PC-3 (cell line): ENCODE measurements at regions not wholly inside any gene's neighbourhood (a gene's known extent, or its start where the extent isn't known, plus 50 kb on each side); places are given as distances from the start of the nearest gene placed in this dataset.

ENCODE experiments used
- ATAC-seq: fragments of 200-7000 bp; cut with Tn5 transposase; 2 replicates; pipeline ENCODE4 v1.9.1; 2020; ENCODE audit warnings: mild to moderate bottlenecking, moderate library complexity
- BruUV-seq: library from RNA; stranded (reverse); fragments of 400-500 nt; replicated peaks from 2 replicates; lab custom pipeline; 2021; lab: Mats Ljungman, UMichigan
- CTCF ChIA-PET: fragments of 300-600 bp; sonication (Branson Sonifier 250); formaldehyde crosslinking; loops from one replicate; lab custom pipeline; 2022; ENCODE audit warnings: antibody characterized with exemption; lab: Charles Lee
- POLR2A ChIA-PET: fragments of 300-600 bp; sonication (Branson Sonifier 250); formaldehyde crosslinking; loops from one replicate; lab custom pipeline; 2022; ENCODE audit warnings: antibody characterized with exemption; ENCODE audit not compliant: unreplicated experiment; lab: Charles Lee
- DNase-seq: peaks from one replicate; pipeline ENCODE4 v3.0.0-alpha.2; 2015
- H2AFZ ChIP-seq: fragments of 300-600 bp; sonication (generic); 2 replicates; pipeline ENCODE4 v1.6.0; 2016; ENCODE audit warnings: antibody characterized with exemption, low read length
- H3F3A ChIP-seq: fragments of 300-600 bp; sonication (generic); one replicate; pipeline ENCODE4 v1.6.0; 2017; ENCODE audit warnings: antibody characterized with exemption, low read length, control low read depth, mild to moderate bottlenecking; ENCODE audit not compliant: unreplicated experiment
- H3K27ac ChIP-seq: fragments of 300-600 bp; sonication (generic); 2 replicates; pipeline ENCODE4 v1.5.1; 2016; ENCODE audit warnings: mild to moderate bottlenecking, low read length
- H3K27me3 ChIP-seq: fragments of 300-600 bp; sonication (generic); 2 replicates; pipeline ENCODE4 v1.6.1; 2016; ENCODE audit warnings: low read length, mixed read lengths
- H3K36me3 ChIP-seq: fragments of 300-600 bp; sonication (generic); 2 replicates; pipeline ENCODE4 v1.6.1; 2016; ENCODE audit warnings: low read depth, mixed run types, low read length, mixed read lengths
- H3K4me1 ChIP-seq: fragments of 300-600 bp; sonication (generic); 2 replicates; pipeline ENCODE4 v1.5.1; 2016; ENCODE audit warnings: low read length; ENCODE audit not compliant: insufficient read depth
- H3K4me2 ChIP-seq: fragments of 300-600 bp; sonication (generic); 2 replicates; pipeline ENCODE4 v1.6.0; 2016; ENCODE audit warnings: low read length
- H3K4me3 ChIP-seq: fragments of 300-600 bp; sonication (generic); 2 replicates; pipeline ENCODE4 v1.5.1; 2016; ENCODE audit warnings: mild to moderate bottlenecking, low read length, mixed read lengths
- H3K79me2 ChIP-seq: fragments of 300-600 bp; sonication (generic); 2 replicates; pipeline ENCODE4 v1.6.1; 2017; ENCODE audit warnings: low read length, mixed read lengths
- H3K9ac ChIP-seq: fragments of 300-600 bp; sonication (generic); 2 replicates; pipeline ENCODE4 v1.6.0; 2016; ENCODE audit warnings: mild to moderate bottlenecking, low read length
- H3K9me2 ChIP-seq: fragments of 300-600 bp; sonication (generic); replicated peaks from 2 replicates; pipeline ENCODE4 v1.6.1; 2016; ENCODE audit warnings: mixed run types, low read length, mixed read lengths
- H3K9me3 ChIP-seq: fragments of 300-600 bp; sonication (generic); 2 replicates; pipeline ENCODE4 v1.6.1; 2016; ENCODE audit warnings: low read length, mixed read lengths
- H4K20me1 ChIP-seq: fragments of 300-600 bp; sonication (generic); 2 replicates; pipeline ENCODE4 v1.6.1; 2016; ENCODE audit warnings: low read length, mixed read lengths
- EZH2 ChIP-seq: fragments of 300-600 bp; sonication (generic); IDR thresholded peaks from one replicate; pipeline ENCODE4 v1.6.1; 2017; ENCODE audit warnings: antibody characterized with exemption, mild to moderate bottlenecking, low read length; ENCODE audit not compliant: unreplicated experiment
- EZH2phosphoT487 ChIP-seq: fragments of 300-600 bp; sonication (generic); IDR thresholded peaks from 2 replicates; pipeline ENCODE4 v1.6.1; 2018; ENCODE audit warnings: mild to moderate bottlenecking, antibody characterized with exemption, low read length, borderline replicate concordance
- intact Hi-C: fragments of 100-400 bp; cut with micrococcal nuclease; formaldehyde crosslinking; loops from 2 replicates; pipeline ENCODE4 v1.9.0; 2023
- TF ChIP-seq, protein P1 (sequence below): fragments of 300-600 bp; sonication (generic); conservative IDR thresholded peaks from 2 replicates; pipeline ENCODE4 v1.5.1; 2017; ENCODE audit warnings: antibody characterized with exemption, low read depth, mild to moderate bottlenecking, low read length

DNA sequence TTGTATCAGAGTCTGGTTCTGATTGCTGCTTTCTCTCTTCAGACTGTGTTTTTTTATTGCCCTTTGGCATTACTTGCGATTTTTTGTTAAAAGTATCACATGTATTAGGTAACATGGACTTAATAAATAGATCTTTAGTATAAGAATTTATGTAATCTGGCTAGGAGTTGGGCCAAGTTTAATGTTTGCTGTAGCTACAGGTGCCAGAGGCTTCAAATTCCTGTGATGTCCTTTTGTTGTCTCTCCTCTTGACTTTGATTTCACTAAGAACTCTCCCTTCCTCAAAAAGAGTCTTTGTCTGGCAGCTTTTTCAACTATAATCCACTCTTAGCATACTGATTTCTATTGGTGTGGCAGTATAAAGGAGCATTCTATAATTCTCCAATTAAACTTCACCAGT lies 313.1 kb downstream of the DTWD2 start:
- H3K79me2 ChIP-seq, result no peaks in the 10 kb centered on the region
- intact Hi-C loops, result no loop called here
- ChIA-PET POLR2A (no interaction called here), CTCF (no interaction called here)
- H2AFZ ChIP-seq, result no peak overlapping the region
- H3K4me2 ChIP-seq, result no peak overlapping the region
- ATAC-seq (no peak), DNase-seq (no peak)
- no peaks in the 10 kb centered on the region for H3K9me2 ChIP-seq
- TF ChIP-seq EZH2phosphoT487, result no peak
- TF ChIP-seq, protein P1, sequence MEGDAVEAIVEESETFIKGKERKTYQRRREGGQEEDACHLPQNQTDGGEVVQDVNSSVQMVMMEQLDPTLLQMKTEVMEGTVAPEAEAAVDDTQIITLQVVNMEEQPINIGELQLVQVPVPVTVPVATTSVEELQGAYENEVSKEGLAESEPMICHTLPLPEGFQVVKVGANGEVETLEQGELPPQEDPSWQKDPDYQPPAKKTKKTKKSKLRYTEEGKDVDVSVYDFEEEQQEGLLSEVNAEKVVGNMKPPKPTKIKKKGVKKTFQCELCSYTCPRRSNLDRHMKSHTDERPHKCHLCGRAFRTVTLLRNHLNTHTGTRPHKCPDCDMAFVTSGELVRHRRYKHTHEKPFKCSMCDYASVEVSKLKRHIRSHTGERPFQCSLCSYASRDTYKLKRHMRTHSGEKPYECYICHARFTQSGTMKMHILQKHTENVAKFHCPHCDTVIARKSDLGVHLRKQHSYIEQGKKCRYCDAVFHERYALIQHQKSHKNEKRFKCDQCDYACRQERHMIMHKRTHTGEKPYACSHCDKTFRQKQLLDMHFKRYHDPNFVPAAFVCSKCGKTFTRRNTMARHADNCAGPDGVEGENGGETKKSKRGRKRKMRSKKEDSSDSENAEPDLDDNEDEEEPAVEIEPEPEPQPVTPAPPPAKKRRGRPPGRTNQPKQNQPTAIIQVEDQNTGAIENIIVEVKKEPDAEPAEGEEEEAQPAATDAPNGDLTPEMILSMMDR, result no peak
- no peak for TF ChIP-seq EZH2
- no peaks in the 10 kb centered on the region for H4K20me1 ChIP-seq
- H3K4me3 ChIP-seq, result no peak overlapping the region
- no TSS peak for BruUV-seq
- H3K36me3 ChIP-seq, result no peaks in the 10 kb centered on the region
- no peaks in the 10 kb centered on the region for H3K4me1 ChIP-seq
- H3F3A ChIP-seq, result no peaks in the 10 kb centered on the region
- no peak overlapping the region for H3K27ac ChIP-seq
- H3K9me3 ChIP-seq, result no peaks in the 10 kb centered on the region
- H3K27me3 ChIP-seq, result no peaks in the 10 kb centered on the region
- H3K9ac ChIP-seq, result no peak overlapping the region

DNA sequence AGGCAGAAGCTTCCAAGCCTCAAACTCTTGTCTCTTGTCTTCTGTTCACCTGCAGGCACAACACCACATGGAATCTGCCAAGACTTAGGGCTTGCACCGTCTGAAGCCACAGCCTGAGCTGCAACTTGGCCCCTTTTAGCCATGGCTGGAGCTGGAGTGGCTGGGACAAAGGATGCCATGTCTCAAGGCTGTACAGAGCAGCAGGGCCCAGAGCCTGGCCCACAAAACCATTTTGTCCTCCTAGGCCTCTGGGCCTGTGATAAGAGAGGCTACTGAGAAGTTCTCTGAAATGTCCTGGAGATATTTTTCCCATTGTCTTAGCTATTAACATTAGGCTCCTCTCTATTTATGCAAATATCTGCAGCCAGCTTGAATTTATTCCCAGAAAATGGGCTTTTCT lies 330.8 kb downstream of the DTWD2 start:
- no peak overlapping the region for H3K4me2 ChIP-seq
- POLR2A ChIA-PET, result no interaction called here
- intact Hi-C loops, result no loop called here

DNA sequence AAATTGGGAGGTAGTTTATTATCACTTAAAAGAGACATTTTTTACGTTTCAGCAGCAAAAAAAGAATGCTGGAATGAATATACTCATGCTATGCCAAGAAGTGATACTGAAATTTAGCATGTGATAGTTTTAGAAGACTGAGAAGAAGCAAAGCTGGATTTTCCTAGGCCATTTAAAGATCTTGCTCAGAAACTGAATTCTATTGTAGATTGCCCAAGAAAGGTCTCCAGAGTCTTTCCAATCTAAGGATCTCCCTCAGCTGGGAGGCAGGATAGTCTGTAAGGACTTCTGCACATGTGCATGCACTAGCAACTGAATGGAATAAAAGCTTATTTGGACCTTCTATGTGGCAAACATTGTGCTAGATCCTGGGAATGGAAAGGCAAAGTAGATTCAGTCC lies 334.5 kb downstream of the DTWD2 start:
- no TSS peak for BruUV-seq
- no peak for DNase-seq
- H3K4me1 ChIP-seq, result no peaks in the 10 kb centered on the region
- CTCF ChIA-PET, result no interaction called here
- no peaks in the 10 kb centered on the region for H3K9me2 ChIP-seq
- no peak overlapping the region for H2AFZ ChIP-seq
- no peaks in the 10 kb centered on the region for H3K36me3 ChIP-seq
- no peak overlapping the region for H3K4me3 ChIP-seq
- no peak overlapping the region for H3K27ac ChIP-seq
- no peaks in the 10 kb centered on the region for H3K27me3 ChIP-seq
- POLR2A ChIA-PET, result no interaction called here
- intact Hi-C loops, result no loop called here
- no peaks in the 10 kb centered on the region for H3K9me3 ChIP-seq
- H3K9ac ChIP-seq, result no peak overlapping the region
- no peaks in the 10 kb centered on the region for H3F3A ChIP-seq
- no peaks in the 10 kb centered on the region for H4K20me1 ChIP-seq
- no peak for ATAC-seq
- H3K4me2 ChIP-seq, result no peak overlapping the region
- TF ChIP-seq, protein P1, result no peak
- TF ChIP-seq EZH2, result no peak
- no peak for TF ChIP-seq EZH2phosphoT487
- H3K79me2 ChIP-seq, result no peaks in the 10 kb centered on the region

More for the DNA sequence above, 330.8 kb downstream of the DTWD2 start:
- Histone ChIP-seq H3K4me1 (no peaks in the 10 kb centered on the region), H3K9me2 (no peaks in the 10 kb centered on the region), H3K36me3 (no peaks in the 10 kb centered on the region), H3K9ac (no peak overlapping the region), H3K9me3 (no peaks in the 10 kb centered on the region), H4K20me1 (no peaks in the 10 kb centered on the region), H3K27me3 (no peaks in the 10 kb centered on the region), H2AFZ (no peak overlapping the region), H3F3A (no peaks in the 10 kb centered on the region), H3K4me3 (no peak overlapping the region), H3K27ac (no peak overlapping the region), H3K79me2 (no peaks in the 10 kb centered on the region)
- BruUV-seq, result no TSS peak
- ATAC-seq (no peak), DNase-seq (no peak)
- CTCF ChIA-PET, result no interaction called here
- TF ChIP-seq, protein P1, result no peak
- TF ChIP-seq EZH2 (no peak), EZH2phosphoT487 (no peak)
